IPS-NIHi7 (cell line): ENCODE measurements at regions not wholly inside any gene's neighbourhood (a gene's known extent, or its start where the extent isn't known, plus 50 kb on each side); places are given as distances from the start of the nearest gene placed in this dataset.

ENCODE experiments used
- DNase-seq: peaks from one replicate; pipeline ENCODE4 v3.0.0; 2012; ENCODE audit warnings: mixed read lengths; ENCODE audit errors: extremely low spot score

GRCh38 chr7:84245835-84246234, 51.2 kb upstream of the SEMA3A start:
- DNase-seq, result no peak
